ENCODE measurements at regions not wholly inside any gene's neighbourhood (a gene's known extent, or its start where the extent isn't known, plus 50 kb on each side); places are given as distances from the start of the nearest gene placed in this dataset.

- Histone ChIP-seq H3K9me3 (no peaks in the 10 kb centered on the region), H3K4me1 (no peaks in the 10 kb centered on the region), H3K27ac (no peak overlapping the region), H3K27me3 (no peaks in the 10 kb centered on the region), H3K36me3 (ENCODE audit: low read depth, missing control alignments) (no peaks in the 10 kb centered on the region), H3K4me3 (no peak overlapping the region)
- peak; percentile 13 for DNase-seq
- 73 to 74% methylated on average over 11 to 16 of the region's 17 CpGs for WGBS, 2 donors
- no peak for TF ChIP-seq POLR2A (IDR thresholded peaks at IDR 0.05)
- TF ChIP-seq, protein P1, sequence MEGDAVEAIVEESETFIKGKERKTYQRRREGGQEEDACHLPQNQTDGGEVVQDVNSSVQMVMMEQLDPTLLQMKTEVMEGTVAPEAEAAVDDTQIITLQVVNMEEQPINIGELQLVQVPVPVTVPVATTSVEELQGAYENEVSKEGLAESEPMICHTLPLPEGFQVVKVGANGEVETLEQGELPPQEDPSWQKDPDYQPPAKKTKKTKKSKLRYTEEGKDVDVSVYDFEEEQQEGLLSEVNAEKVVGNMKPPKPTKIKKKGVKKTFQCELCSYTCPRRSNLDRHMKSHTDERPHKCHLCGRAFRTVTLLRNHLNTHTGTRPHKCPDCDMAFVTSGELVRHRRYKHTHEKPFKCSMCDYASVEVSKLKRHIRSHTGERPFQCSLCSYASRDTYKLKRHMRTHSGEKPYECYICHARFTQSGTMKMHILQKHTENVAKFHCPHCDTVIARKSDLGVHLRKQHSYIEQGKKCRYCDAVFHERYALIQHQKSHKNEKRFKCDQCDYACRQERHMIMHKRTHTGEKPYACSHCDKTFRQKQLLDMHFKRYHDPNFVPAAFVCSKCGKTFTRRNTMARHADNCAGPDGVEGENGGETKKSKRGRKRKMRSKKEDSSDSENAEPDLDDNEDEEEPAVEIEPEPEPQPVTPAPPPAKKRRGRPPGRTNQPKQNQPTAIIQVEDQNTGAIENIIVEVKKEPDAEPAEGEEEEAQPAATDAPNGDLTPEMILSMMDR (IDR thresholded peaks at IDR 0.05): no peak
- intact Hi-C loops (cut with DNase I; ENCODE audit: low total_unique reads): no loop called here
Measured at GRCh38 chr16:61580579-61580978, 455.7 kb downstream of the CDH8 start.

DNA sequence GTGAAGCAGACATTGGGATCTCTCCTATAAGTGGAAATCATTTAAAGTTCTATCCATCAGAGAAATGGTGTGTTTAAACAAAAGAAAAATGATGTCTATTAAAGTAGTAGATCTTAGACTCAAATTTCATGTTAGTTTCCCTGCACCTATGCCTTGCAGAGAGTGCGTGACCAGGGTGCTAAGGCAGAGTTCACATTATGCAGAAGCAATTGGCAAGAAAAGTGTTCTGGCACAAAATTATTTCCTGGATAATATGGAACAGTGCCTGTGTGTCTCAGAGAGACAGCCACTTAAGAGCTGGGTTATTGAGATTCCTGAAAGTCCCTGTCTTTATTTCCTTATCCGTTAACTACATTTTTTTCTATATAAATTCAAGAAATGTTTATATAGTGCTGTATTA is 457.0 kb downstream of the CDH8 start:
- intact Hi-C loops (cut with DNase I; ENCODE audit: low total_unique reads): no loop called here
- no peaks in the 10 kb centered on the region for H3K4me1 ChIP-seq
- no peak overlapping the region for H3K4me3 ChIP-seq
- no peak overlapping the region for H3K27ac ChIP-seq
- no peaks in the 10 kb centered on the region for H3K9me3 ChIP-seq
- 74 to 77% methylated on average over 2 of the region's 2 CpGs for WGBS, 2 donors
- TF ChIP-seq, protein P1 (IDR thresholded peaks at IDR 0.05): no peak
- TF ChIP-seq POLR2A (IDR thresholded peaks at IDR 0.05): no peak
- DNase-seq: no peak
- no peaks in the 10 kb centered on the region for H3K36me3 ChIP-seq (ENCODE audit: low read depth, missing control alignments)
- H3K27me3 ChIP-seq: no peaks in the 10 kb centered on the region

GRCh38 chr16:61576476-61576875 is 459.8 kb downstream of the CDH8 start:
- no peak for DNase-seq
- Histone ChIP-seq H3K36me3 (ENCODE audit: low read depth, missing control alignments) (no peaks in the 10 kb centered on the region), H3K27ac (no peak overlapping the region), H3K4me3 (no peak overlapping the region), H3K9me3 (no peaks in the 10 kb centered on the region), H3K27me3 (no peaks in the 10 kb centered on the region), H3K4me1 (no peaks in the 10 kb centered on the region)
- intact Hi-C loops (cut with DNase I; ENCODE audit: low total_unique reads): no loop called here
- TF ChIP-seq, protein P1 (IDR thresholded peaks at IDR 0.05): no peak
- TF ChIP-seq POLR2A (IDR thresholded peaks at IDR 0.05): no peak
- WGBS, 2 donors: 85 to 92% methylated on average over 4 to 5 of the region's 5 CpGs

DNA sequence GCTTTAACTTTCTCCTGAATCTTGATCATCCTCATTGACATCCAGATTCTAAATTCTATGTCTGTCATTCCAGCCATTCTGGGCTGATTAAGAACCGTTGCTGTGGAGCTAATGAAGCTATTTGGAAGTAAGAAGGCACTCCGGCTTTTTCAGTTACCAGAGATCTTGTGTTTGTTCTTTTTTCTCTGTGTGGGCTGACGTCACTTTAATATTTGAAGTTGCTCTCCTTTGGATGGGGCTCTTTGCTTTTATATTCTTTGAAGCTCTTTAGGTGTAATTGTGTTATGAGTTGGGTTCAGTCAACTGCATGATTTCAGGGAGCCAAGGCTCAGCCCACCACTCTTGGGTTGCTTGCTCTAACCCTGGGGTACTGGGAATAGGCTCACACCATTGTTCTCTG is 460.6 kb downstream of the CDH8 start:
- H3K4me1 ChIP-seq: no peaks in the 10 kb centered on the region
- H3K27me3 ChIP-seq: no peaks in the 10 kb centered on the region
- no peak overlapping the region for H3K4me3 ChIP-seq
- no peaks in the 10 kb centered on the region for H3K36me3 ChIP-seq (ENCODE audit: low read depth, missing control alignments)
- DNase-seq: no peak
- no peak for TF ChIP-seq POLR2A (IDR thresholded peaks at IDR 0.05)
- TF ChIP-seq, protein P1 (IDR thresholded peaks at IDR 0.05): no peak
- WGBS, 2 donors: 90 to 100% methylated on average over 3 of the region's 3 CpGs
- intact Hi-C loops (cut with DNase I; ENCODE audit: low total_unique reads): no loop called here
- no peaks in the 10 kb centered on the region for H3K9me3 ChIP-seq
- no peak overlapping the region for H3K27ac ChIP-seq

GRCh38 chr16:61569028-61569427 is 467.2 kb downstream of the CDH8 start:
- H3K4me3 ChIP-seq: no peak overlapping the region
- no peaks in the 10 kb centered on the region for H3K4me1 ChIP-seq
- H3K27ac ChIP-seq: no peak overlapping the region
- WGBS, 2 donors: 85 to 86% methylated on average over 2 of the region's 2 CpGs
- no peaks in the 10 kb centered on the region for H3K9me3 ChIP-seq
- TF ChIP-seq, protein P1 (IDR thresholded peaks at IDR 0.05): no peak
- no peak for TF ChIP-seq POLR2A (IDR thresholded peaks at IDR 0.05)
- no peak for DNase-seq
- H3K27me3 ChIP-seq: no peaks in the 10 kb centered on the region
- H3K36me3 ChIP-seq (ENCODE audit: low read depth, missing control alignments): no peaks in the 10 kb centered on the region
- intact Hi-C loops (cut with DNase I; ENCODE audit: low total_unique reads): no loop called here

Data from testis (tissue), 2 donors.